Stimulated activated CD4-positive, alpha-beta T cell treated with anti-CD3 and anti-CD28 coated beads, Interleukin-12 subunit alpha, Interleukin-12 subunit beta, amount 100 ng/mL, for 24 hours (primary cell): ENCODE measurements at regions not wholly inside any gene's neighbourhood (a gene's known extent, or its start where the extent isn't known, plus 50 kb on each side); places are given as distances from the start of the nearest gene placed in this dataset.

Experiments
- DNase-seq, 2 experiments: peaks; one replicate each; pipeline ENCODE4 v3.0.0-alpha.2; 2020; ENCODE audit warnings: low read depth in 2 of 2

DNA sequence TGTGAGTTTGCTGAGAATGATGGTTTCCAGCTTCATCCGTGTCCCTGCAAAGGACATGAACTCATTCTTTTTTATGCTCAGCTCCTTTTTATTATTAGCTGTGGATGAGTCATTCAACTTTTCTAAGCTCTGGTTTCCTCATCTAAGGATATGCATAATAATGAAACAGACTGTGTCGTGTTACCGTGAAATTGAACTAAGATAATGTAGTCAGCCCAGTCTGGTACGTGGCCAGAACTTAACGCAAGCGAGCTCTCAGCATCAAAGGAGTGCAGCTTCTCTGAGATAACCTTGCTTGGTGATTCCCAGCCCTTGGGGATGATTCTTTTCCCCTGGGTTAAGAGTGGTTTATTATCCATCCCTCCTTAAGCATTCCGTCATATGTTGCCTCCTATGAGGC, 454.3 kb upstream of the EEF2KMT start:
- DNase-seq: no peak

DNA sequence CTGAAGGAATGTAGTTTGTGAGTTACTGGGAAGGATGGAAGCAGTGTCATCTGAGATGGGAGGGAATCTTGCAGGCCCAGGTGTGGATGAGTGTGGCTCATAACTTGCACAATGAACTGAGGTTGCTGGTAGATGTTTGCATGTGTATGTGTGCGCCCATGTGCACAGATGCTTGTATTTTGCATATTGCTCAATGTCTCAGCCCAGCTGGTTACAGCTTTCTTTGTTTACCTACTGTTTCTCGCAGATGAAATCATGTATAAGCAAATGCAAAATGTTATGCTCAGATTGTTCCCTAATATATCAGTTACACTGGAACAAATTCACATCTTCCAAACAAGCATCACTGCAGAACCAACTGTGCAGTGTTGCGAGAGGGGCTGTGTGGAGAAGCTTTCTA, 452.2 kb upstream of the EEF2KMT start:
- no peak for DNase-seq

GRCh38 chr16:5541356-5541755, 443.8 kb upstream of the EEF2KMT start:
- no peak for DNase-seq

- no peak for DNase-seq
These were observed 439.8 kb upstream of the EEF2KMT start for GRCh38 chr16:5537347-5537746.

DNA sequence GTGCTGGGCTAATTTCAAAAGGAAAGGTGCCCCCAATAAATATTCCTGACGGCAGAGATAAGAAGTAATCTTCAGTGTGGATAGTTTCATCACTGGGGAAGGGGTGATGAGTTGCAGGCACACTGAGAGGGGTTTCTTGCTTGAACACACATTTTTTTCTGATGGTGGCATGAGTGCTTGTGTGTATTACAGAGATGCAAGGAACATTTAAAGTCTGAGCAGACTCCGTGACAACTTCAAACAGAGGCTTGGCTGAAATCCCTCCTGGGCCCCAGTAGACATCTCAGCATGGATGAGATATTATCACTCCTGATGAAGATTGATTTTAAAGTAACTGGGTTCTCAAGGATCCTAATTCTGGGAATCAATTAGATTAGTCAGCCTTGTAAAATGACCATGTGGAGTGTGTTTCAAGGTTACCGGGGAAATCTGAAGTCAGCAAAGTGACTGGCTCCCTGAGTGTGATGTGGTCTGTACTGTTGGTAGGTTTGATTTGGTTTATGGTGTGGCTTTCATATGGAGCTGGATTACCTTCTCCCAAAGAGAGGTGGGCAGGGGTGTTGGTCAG, 435.8 kb upstream of the EEF2KMT start:
- DNase-seq: no peak

DNA sequence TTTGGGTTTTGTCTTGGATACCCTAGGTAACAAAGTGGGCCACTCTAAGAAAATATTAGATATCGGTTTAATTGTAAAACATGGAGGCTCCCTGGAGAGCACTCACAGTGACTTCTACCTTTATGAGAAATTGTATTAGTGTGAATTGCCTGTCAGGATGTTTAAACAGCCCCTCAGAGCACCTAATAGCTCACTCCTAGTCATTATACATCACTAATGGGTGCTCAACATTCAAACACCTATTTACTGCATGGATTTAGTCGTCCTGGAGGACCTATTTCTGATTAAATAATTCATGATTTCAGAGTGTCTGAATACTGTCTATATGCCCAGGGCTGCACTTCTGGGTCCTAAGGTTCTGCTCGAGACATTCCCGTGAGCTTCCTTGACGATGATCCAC, 430.2 kb upstream of the EEF2KMT start:
- no peak for DNase-seq

DNA sequence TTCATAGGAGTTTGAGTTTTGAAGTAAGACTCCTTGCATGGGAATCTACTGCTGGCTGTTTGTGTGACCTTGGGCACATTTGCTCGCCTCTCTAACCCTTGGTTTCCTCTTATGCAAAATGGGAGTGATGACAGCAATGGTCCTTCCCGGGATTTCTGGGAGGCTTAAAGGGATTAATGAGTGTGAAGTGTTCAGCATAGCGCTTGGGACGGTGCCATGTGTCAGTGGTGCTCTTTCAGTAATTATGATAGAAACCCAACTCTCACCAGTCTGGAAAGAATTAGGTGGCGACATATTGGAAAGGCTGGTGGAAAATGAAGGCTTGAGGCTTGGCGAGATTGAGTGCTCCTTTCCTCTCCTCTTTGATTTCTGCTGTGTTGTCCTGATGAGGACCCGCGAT, 429.2 kb upstream of the EEF2KMT start:
- no peak for DNase-seq

DNA sequence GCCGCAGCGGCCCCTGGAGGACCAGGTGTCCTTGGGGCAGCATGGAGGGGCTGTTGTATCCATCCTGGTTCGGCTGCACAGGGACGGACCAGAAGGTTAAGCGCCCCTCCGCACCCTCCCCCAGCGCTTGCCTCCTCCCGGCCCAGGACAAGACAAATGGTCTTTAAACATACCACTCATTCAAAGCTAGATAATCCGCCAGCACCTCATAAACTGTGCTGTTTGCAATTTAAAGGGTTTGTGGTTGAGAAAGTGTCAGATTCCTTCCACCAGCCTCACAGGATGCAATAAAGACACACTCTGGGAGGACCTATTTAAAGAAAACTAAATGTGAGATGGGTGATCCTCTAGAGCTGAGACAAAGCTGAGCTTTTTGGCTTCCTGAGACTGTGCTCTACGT, 426.2 kb upstream of the EEF2KMT start:
- no peak for DNase-seq

DNA sequence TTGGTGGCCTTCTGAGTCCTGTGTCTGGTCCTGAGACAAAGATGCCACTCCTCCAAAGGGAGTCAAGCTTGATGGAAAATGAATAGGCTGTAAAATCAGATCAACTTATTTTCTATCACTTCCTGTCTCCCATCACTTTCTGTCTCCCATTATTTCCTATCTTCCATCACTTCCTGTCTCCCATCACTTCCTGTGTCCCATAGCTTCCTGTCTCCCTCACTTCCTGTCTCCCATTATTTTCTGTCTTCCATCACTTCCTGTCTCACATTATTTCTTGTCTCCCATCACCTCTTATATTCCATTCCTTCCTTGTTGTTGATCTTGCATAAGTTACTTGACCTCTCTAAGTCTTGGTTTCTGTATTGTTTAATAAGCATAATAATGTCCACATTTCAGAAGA, 418.5 kb upstream of the EEF2KMT start:
- DNase-seq: no peak

- DNase-seq: no peak
These were observed 414.4 kb upstream of the EEF2KMT start for GRCh38 chr16:5512014-5512413.

DNA sequence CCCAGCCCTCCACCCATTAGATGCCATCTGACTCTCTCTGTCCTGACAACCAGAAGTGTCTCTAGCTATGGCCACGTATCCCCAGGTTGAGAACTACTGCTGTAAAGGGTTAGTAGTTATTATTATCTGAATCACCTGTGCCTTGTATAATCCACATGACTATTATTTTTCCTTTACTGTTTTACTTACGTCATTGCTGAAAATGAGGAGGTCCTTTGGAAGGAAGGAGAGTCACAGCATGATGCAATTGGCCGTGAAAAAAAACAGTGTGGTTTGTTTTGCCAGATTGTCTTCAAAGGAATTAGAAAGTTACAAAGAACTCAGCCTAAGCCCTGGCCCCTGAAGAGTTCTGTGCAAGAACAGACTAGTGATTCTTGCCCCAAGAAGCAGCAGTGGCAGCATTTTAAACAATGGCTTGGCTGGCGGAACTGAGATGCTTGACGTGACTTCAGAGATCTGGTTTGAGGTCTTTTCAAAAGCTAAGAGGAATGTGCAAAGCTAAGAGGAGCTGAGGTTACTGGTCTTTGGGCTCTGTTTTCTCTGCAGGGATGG, 413.3 kb upstream of the EEF2KMT start:
- DNase-seq: no peak

GRCh38 chr16:5509794-5510193, 412.2 kb upstream of the EEF2KMT start:
- no peak for DNase-seq

DNA sequence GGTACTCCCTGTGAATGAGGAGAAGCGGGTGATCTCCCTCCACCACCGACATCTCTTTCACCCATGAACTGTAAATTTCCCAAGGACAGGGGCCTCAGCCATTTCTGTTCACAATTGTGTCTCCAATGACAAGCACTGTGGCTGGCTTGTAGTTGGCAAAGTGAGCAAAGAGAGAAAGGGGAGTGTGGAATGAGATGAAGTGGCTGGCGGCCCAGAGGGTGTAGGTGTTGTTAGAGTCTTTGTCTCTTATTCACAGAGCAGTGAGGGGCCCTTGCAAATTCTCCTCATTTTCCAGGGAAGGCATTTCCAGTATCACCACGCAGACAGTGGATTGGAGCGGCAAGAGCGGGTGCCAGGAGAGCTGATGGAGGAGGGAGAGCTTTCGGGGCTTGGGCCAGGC, 411.7 kb upstream of the EEF2KMT start:
- no peak for DNase-seq

- DNase-seq: no peak
These were observed 410.8 kb upstream of the EEF2KMT start for GRCh38 chr16:5508371-5508770.

- DNase-seq: no peak
These were observed 408.4 kb upstream of the EEF2KMT start for GRCh38 chr16:5506021-5506420.

- DNase-seq: no peak
These were observed 407.7 kb upstream of the EEF2KMT start for GRCh38 chr16:5505091-5505887.

DNA sequence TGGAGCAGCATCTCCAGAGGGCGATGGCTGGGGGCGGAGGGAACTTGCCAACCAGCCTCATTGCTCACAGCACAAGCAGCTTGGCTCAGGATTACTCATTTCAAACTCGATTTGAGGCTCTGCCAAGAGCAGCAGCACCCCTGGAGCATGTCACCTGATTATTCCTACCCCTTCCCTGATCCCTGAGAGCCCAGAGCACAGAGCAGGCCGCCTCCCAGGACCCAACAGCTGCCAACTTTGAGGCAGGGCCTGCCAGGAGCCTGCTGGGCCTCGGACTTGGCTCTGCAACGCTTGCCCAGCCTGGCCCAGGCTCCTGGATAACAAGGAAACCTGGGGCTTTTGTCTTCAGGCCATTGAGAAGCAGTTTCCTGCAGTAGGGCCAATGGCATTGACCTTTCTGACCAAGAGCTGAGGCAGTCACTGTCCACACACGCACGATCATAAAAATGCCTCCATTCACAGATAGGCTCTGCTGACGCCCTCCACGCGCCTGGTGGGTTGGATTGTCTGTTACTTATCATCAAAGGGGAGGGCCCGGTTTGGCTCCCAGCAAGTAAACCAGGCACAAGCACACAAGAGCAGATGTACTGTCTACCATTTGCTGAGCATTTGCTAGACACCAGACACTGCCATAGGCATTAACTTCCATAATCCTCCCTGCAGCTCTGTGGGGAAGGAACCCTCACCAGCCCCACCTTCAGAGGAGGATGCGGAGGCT, 406.6 kb upstream of the EEF2KMT start:
- DNase-seq: no peak

DNA sequence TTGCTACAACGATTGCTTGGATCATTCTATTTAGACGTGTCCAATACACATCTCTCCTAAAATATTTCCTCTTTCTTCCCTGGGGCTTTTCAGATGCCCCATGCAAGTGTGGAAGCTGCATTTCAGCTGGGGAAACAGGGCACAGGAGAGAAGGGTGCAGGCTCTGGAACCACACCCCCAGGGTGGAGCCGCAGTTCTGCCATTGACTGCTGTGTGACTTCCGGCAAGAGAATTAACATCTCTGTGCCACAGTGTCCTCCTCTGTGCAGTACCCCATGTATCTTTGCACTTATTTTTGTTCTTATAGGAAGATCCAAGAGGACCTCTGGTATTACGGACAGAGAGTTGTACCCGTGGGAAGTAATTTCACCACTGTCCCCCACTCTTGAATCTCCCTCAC, 405.3 kb upstream of the EEF2KMT start:
- no peak for DNase-seq

DNA sequence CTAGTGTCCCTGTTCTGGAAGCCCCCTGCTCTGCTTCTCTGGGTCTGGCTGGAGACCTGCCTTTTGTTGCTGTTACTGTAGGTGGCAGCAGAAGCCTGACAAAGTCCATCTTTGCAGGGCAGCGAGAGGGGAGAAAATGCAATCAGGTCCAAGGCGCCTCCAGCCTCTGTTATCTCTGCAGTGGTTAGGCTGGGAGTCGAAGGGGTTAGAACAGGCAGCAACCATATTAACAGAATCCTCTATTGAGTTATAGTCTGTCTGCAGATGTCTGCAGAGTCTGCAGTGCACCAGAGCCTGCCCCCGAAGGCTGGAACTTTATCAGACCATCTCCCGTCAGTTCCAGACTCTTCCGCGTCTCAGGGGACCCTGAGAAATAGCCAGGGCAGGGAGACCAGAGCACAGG, 404.9 kb upstream of the EEF2KMT start:
- DNase-seq: no peak

GRCh38 chr16:5500526-5500925, 402.9 kb upstream of the EEF2KMT start:
- DNase-seq: no peak

GRCh38 chr16:5498562-5498961, 401.0 kb upstream of the EEF2KMT start:
- DNase-seq: no peak

DNA sequence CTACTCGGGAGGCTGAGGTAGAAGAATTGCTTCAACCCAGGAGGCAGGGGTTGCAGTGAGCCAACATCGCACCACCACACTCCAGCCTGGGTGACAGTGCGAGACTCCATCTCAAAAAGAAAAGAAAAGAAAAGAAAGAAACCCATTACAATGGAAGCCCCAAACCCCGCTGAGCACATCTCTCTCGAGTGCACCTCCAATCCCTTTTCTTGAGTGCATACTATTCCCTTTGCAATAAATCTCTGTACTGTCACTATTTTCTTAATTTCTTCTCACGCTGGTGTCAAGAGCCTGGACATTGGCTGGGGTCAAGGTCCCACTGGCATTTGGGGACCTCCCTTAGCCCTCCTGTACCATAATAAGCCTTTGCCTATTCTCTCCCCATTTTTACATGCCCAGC, 398.4 kb upstream of the EEF2KMT start:
- no peak for DNase-seq

- peak in 1 of 2 experiments; percentile 8 for DNase-seq
These were observed 392.9 kb upstream of the EEF2KMT start for GRCh38 chr16:5490499-5490898.
